HG02943 (cell line): ENCODE measurements at regions not wholly inside any gene's neighbourhood (a gene's known extent, or its start where the extent isn't known, plus 50 kb on each side); places are given as distances from the start of the nearest gene placed in this dataset.

Source experiments
- ATAC-seq: cut with Tn5 transposase; IDR thresholded peaks from one replicate; pipeline ENCODE4 v1.9.1; 2021; ENCODE audit warnings: mild to moderate bottlenecking, low read depth, moderate library complexity; ENCODE audit not compliant: unreplicated experiment

DNA sequence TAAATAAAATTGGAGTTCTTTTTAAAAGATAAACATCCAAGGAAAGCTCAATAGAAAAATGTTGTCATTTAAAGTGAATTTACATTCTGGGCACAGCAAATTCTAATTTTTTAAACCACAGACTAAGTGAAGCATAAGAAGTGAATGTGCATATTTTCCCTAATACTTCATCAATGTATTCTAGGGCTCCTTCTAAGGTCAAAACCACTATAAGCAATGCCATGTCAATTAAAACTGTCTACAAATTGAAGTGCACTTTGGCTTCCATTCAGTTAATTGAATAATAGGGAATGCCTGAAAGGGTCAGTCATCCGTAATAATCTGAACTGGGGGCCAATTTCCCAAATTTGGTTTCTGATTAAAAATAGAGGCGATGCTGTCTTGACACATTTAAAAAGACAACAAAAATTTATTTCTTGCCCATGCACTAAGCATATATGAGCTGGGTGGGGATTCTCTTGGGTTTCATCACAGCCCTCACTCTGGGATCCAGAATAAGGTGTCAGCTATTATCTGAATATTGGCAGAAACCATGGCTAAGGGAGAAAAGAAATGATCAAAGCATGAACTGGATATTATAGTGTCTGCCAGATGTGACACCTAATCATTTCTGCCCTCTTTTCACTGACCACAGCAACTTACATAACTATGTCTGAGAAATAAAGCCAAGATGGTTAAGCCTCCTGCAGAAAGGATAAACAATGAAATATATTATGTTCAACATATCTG, 660.6 kb upstream of the B3GALT2 start:
- no peak for ATAC-seq

GRCh38 chr1:193846411-193846810, 660.0 kb upstream of the B3GALT2 start:
- ATAC-seq, result no peak

- ATAC-seq, result no peak
Observed at GRCh38 chr1:193841857-193842256, 655.4 kb upstream of the B3GALT2 start.

DNA sequence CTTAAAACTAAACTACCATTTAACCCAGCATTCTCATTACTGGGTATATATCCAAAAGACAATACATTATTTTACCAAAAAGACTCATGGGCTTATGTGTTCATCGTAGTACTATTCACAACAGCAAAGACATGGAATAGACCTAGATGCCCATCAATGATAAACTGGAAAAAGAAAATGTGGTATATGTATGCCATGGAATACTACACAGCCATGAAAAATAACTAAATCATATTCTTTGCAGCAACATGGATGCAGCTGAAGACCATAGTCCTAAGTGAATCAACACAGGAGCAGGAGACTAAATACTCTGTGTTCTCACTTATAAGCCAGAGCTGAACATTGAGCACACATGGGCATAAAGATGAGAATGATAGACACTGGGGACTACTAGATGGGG, 645.1 kb upstream of the B3GALT2 start:
- no peak for ATAC-seq

DNA sequence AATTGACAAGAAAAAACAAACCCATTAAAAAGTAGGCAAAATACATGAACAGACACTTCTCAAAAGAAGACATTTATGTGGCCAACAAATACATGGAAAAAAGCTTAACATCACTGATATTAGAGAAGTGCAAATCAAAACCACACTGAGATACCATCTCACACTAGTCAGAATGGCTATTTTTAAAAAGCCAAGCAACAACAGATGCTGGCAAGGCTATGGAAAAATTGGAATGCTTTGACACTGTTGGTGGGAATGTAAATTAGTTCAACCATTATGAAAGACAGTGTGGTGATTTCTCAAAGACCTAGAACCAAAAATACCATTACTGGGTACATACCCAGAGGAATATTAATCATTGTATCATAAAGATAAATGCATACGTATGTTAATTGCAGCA, 641.1 kb upstream of the B3GALT2 start:
- no peak for ATAC-seq

DNA sequence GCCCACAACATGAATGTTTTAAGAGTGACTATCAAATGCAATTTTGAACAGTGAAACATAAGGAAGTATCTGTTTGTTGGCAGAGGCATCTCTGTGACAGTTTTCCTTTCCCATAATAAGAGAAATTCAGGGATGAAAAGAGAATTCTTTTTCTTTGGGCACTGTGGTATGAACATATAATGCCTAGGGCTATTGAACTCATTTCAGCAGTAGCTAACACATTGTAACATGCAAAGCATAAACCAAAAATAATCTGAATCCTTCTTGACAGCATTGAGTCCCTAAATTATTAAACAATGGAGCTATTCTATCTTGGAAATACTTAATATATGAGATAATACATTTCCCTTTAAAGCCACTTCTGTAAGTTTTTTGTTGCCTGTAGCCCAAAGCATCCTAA, 633.0 kb upstream of the B3GALT2 start:
- ATAC-seq, result no peak

- no peak for ATAC-seq
Observed at GRCh38 chr1:193807208-193807607, 620.8 kb upstream of the B3GALT2 start.

GRCh38 chr1:193806079-193807048, 620.0 kb upstream of the B3GALT2 start:
- peak; percentile 70 for ATAC-seq

DNA sequence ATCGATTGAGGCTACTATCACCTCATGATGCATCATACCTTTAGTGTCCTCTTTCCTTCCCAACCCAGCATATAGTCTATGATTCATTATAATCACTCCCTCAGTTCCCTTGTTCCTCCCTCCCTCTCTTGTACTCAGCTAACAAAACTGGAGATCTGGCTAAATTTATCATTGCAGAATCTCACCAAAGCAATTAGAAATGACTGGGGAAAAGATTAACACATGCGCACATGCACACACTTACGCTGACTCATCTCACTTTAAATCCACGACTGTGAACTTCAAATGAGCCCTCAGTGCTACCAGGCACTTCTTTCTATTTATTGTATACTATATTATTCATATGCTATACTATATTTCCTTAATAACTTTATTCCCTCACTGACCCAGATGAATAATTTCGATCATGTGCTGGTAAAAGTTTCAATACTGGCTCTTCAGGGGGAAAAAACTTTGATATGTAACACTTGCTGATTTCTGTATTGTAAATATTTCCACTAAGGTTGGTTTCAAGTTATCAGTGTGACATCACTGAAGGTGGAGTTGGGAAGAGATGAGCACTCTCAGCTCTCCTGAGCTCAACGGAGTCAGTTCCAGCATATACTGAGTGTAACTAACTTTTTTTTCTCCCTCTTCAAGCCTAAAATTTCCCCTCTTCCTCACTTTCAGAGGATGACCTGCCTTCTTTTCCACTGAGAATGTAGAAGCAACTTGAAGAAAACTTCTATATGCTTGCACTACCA, 613.7 kb upstream of the B3GALT2 start:
- no peak for ATAC-seq

DNA sequence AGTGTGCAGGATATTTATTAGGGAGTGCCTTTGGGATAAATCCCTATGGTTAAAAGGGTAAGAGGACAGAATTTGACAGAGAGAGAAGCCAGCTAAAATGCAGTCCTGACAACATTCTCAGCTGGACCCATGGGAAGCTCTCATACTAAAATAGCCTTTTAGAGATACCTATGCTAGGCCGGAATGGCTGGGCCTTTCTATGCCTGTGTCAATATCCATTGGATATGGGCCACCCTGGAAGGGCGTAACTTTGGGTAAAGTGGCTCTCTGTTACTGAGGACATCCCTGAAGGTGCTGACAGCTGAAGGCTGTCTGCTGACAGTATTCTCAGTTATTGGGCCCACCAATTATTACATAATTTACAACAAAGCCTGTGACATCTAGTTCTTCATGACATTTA, 613.0 kb upstream of the B3GALT2 start:
- no peak for ATAC-seq

DNA sequence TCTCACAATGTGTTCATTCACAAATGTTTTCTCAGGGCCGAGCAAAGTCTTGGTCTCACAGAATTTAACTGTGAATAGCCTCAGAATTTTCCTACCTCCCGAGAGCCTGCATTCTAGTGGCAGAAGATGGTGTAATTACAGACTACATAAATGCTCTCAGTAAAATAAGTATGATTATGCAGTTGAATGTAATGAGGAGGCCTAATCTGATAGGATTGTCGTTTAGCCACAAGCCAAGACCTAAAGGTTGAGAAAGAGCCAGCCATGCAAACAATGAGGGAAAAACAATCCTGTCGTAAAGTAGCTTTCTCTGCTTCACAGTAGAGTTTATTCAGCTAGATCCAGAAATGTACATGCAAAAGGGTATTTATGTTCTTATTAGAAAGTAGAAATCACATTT, 607.8 kb upstream of the B3GALT2 start:
- ATAC-seq, result no peak

GRCh38 chr1:193791746-193792145, 605.3 kb upstream of the B3GALT2 start:
- no peak for ATAC-seq

GRCh38 chr1:193787061-193787460, 600.6 kb upstream of the B3GALT2 start:
- ATAC-seq, result no peak

- ATAC-seq, result no peak
Observed at GRCh38 chr1:193785850-193786420, 599.5 kb upstream of the B3GALT2 start.

GRCh38 chr1:193774536-193775323, 588.3 kb upstream of the B3GALT2 start:
- ATAC-seq, result no peak

- no peak for ATAC-seq
Observed at GRCh38 chr1:193771596-193771995, 585.2 kb upstream of the B3GALT2 start.

DNA sequence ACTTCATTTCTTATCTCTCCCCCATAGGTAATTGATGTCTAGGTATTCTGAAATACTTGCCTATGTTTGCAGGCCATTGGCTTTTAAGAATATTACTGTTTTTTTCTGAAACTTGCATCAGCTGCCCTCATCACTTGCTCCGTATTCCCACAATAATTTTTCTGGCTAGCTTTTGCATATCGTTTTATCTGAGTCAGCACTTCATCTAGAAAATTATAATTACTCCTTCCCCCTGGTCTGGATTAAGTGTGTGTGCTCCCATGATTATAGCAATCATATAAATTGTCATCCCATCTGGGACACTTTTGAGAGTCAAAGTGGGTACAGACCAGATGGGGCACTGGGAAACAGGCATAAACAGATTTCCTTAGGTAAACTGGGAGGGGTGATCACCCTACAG, 583.2 kb upstream of the B3GALT2 start:
- no peak for ATAC-seq

DNA sequence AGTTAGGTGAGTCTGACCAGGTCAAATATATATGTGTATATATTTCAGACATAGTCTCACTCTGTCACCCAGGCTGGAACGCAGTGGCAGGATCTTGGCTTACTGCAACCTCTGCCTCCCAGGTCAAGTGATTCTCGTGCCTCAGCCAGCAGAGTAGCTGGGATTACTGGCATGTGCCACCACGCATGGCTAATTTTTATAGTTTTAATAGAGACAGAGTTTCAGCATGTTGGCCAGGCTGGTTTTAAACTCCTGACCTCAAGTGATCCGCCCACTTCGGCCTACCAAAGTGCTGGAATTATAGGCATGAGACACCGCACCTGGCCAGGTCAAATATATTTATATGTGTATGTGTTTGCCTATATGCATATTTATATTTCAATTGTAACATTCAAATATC, 581.5 kb upstream of the B3GALT2 start:
- ATAC-seq, result no peak

DNA sequence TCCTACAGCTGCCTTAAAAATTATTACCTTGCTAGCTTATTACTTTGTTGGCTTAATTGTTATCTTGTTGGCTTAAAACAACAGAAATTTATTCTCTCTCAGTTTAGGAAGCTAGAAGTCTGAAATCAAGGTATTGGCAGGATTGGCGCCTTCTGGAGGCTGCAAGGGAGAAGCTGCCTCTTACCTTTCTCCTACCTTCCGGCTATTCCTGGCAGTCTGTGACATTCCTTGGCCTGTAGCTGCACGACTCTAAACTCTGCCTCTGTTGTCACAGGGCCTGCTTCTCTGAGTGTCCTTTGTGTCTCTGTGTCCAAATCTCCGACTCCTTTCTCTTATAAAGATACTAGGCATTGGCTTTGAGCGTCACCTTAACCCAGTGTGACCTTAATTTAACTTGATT, 579.9 kb upstream of the B3GALT2 start:
- no peak for ATAC-seq

- no peak for ATAC-seq
Observed at GRCh38 chr1:193763266-193763665, 576.9 kb upstream of the B3GALT2 start.
